Loucy (cell line): ENCODE measurements at regions not wholly inside any gene's neighbourhood (a gene's known extent, or its start where the extent isn't known, plus 50 kb on each side); places are given as distances from the start of the nearest gene placed in this dataset.

Experiments
- CTCF ChIP-seq: fragments of 200-600 bp; sonication (generic); conservative IDR thresholded peaks from 2 replicates; pipeline ENCODE4 v1.5.1; 2014; ENCODE audit warnings: mild to moderate bottlenecking, antibody characterized with exemption, low read length
- EZH2phosphoT487 ChIP-seq: fragments of 200-600 bp; IDR thresholded peaks from 2 replicates; pipeline ENCODE4 v1.6.1; 2018; ENCODE audit warnings: antibody characterized with exemption, mild to moderate bottlenecking, moderate library complexity, borderline replicate concordance

- TF ChIP-seq CTCF (no peak), EZH2phosphoT487 (no peak)
Measured at GRCh38 chr10:78726171-78726570, 342.6 kb upstream of the ZMIZ1 start.
